ENCODE measurements at regions not wholly inside any gene's neighbourhood (a gene's known extent, or its start where the extent isn't known, plus 50 kb on each side); places are given as distances from the start of the nearest gene placed in this dataset.

DNA sequence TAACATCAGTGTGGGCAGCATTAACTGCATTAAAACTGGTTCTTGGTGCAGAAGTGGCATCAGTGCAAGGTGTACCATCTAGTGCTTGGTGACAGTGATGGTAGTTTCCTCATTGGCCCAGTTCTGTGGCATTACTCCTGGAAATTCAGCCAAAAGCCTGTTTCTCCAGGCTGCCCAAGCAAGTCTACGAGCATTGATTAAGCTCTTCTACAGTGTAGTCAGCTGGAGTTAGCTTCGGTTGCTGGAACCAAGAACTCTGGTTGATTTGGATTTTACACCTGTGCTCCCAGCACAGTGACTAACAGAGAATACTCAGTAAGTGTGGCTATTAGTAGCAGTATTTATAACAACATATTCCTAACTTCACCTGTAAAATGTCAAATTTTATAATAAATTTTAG, 84.9 kb upstream of the ZDHHC17 start:
- no peaks in the 10 kb centered on the region for H4K20me1 ChIP-seq (ENCODE audit: insufficient read depth, low read length)
- no peak overlapping the region for H3K9ac ChIP-seq (ENCODE audit: insufficient read depth, low read length, poor library complexity, severe bottlenecking)
- H3K9me3 ChIP-seq (replicated peaks in 1 of 2; ENCODE audit: control insufficient read depth in 1 of 2, insufficient read depth in 1 of 2, low read length in 2 of 2), result no peaks in the 10 kb centered on the region
- no peaks in the 10 kb centered on the region for H3K36me3 ChIP-seq (replicated peaks in 1 of 2; ENCODE audit: control insufficient read depth in 1 of 2, insufficient read depth in 2 of 2, low read length in 2 of 2)
- H3K4me3 ChIP-seq (replicated peaks in 1 of 3; ENCODE audit: low read depth in 2 of 3, low read length in 3 of 3), result no peak overlapping the region
- Mint-ChIP-seq H3K4me1 (no peaks in the 10 kb centered on the region), H3K9me3 (peaks cover 0 to 4% (median 0%) of the 10 kb centered on the region in 7 donors), H3K4me3 (no peak overlapping the region), H3K27me3 (ENCODE audit: low read depth in 3 of 3) (peaks cover 0 to 2% (median 0%) of the 10 kb centered on the region in 3 donors), H3K27ac (no peak overlapping the region), H3K36me3 (no peaks in the 10 kb centered on the region)
- H3K4me2 ChIP-seq (replicated peaks; ENCODE audit: extremely low read depth, low read length, poor library complexity, severe bottlenecking), result no peak overlapping the region
- DNase-seq, result no peak
- no peak overlapping the region for H2AFZ ChIP-seq (ENCODE audit: insufficient read depth, low read depth, low read length, poor library complexity, severe bottlenecking)
- H3K4me1 ChIP-seq (ENCODE audit: control insufficient read depth in 1 of 2, insufficient read depth in 2 of 2, low read length in 2 of 2), result no peaks in the 10 kb centered on the region
- intact Hi-C loops (cut with micrococcal nuclease), result no loop called here
- H3K27ac ChIP-seq (ENCODE audit: low read depth in 1 of 2, low read length in 2 of 2), result no peak overlapping the region
- TF ChIP-seq, protein P1, sequence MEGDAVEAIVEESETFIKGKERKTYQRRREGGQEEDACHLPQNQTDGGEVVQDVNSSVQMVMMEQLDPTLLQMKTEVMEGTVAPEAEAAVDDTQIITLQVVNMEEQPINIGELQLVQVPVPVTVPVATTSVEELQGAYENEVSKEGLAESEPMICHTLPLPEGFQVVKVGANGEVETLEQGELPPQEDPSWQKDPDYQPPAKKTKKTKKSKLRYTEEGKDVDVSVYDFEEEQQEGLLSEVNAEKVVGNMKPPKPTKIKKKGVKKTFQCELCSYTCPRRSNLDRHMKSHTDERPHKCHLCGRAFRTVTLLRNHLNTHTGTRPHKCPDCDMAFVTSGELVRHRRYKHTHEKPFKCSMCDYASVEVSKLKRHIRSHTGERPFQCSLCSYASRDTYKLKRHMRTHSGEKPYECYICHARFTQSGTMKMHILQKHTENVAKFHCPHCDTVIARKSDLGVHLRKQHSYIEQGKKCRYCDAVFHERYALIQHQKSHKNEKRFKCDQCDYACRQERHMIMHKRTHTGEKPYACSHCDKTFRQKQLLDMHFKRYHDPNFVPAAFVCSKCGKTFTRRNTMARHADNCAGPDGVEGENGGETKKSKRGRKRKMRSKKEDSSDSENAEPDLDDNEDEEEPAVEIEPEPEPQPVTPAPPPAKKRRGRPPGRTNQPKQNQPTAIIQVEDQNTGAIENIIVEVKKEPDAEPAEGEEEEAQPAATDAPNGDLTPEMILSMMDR (IDR thresholded peaks at IDR 0.05), result no peak
- no peaks in the 10 kb centered on the region for H3K79me2 ChIP-seq (ENCODE audit: insufficient read depth, low read length)
- H3K27me3 ChIP-seq (ENCODE audit: control insufficient read depth in 2 of 2, insufficient read depth in 2 of 2, low read length in 2 of 2), result no peaks in the 10 kb centered on the region
- 100% methylated on average over 1 of the region's 2 CpGs for WGBS (ENCODE audit: insufficient coverage)

DNA sequence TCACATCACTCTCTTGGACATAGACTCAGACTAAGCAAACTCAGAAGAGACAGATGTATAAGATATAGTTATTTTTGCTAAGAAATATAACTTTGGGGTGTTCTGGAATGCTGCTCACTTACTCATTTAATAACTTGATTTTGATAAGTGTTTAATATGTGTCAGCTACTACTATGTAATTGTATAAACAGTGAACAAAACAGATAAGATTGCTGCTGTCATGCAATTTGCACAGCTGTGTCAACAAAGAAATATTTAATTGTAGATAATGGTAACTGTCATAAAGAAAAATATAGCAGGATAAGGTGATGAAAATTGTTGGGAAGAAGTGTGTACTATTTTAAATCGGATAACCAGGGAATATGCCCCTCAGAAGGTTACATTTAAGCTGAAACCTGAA, 84.1 kb upstream of the ZDHHC17 start:
- H3K4me1 ChIP-seq (ENCODE audit: control insufficient read depth in 1 of 2, insufficient read depth in 2 of 2, low read length in 2 of 2), result no peaks in the 10 kb centered on the region
- no peak overlapping the region for H3K4me2 ChIP-seq (replicated peaks; ENCODE audit: extremely low read depth, low read length, poor library complexity, severe bottlenecking)
- DNase-seq, result no peak
- intact Hi-C loops (cut with micrococcal nuclease), result no loop called here
- H3K27me3 ChIP-seq (ENCODE audit: control insufficient read depth in 2 of 2, insufficient read depth in 2 of 2, low read length in 2 of 2), result no peaks in the 10 kb centered on the region
- no peak overlapping the region for H2AFZ ChIP-seq (ENCODE audit: insufficient read depth, low read depth, low read length, poor library complexity, severe bottlenecking)
- peaks cover under 1% of the 10 kb centered on the region for H3K4me1 Mint-ChIP-seq
- H3K9ac ChIP-seq (ENCODE audit: insufficient read depth, low read length, poor library complexity, severe bottlenecking), result no peak overlapping the region
- no peaks in the 10 kb centered on the region for H3K36me3 Mint-ChIP-seq
- no peak overlapping the region for H3K4me3 ChIP-seq (replicated peaks in 1 of 3; ENCODE audit: low read depth in 2 of 3, low read length in 3 of 3)
- 0% methylated on average over 1 of the region's 1 CpG for WGBS (ENCODE audit: insufficient coverage)
- peaks cover 0 to 4% (median 0%) of the 10 kb centered on the region in 7 donors for H3K9me3 Mint-ChIP-seq
- H3K27ac ChIP-seq (ENCODE audit: low read depth in 1 of 2, low read length in 2 of 2), result no peak overlapping the region
- no peaks in the 10 kb centered on the region for H3K79me2 ChIP-seq (ENCODE audit: insufficient read depth, low read length)
- H3K27me3 Mint-ChIP-seq (ENCODE audit: low read depth in 3 of 3), result peaks cover 0 to 2% (median 0%) of the 10 kb centered on the region in 3 donors
- no peaks in the 10 kb centered on the region for H4K20me1 ChIP-seq (ENCODE audit: insufficient read depth, low read length)
- H3K27ac Mint-ChIP-seq, result no peak overlapping the region
- TF ChIP-seq, protein P1 (IDR thresholded peaks at IDR 0.05), result no peak
- no peak overlapping the region for H3K4me3 Mint-ChIP-seq
- no peaks in the 10 kb centered on the region for H3K9me3 ChIP-seq (replicated peaks in 1 of 2; ENCODE audit: control insufficient read depth in 1 of 2, insufficient read depth in 1 of 2, low read length in 2 of 2)
- no peaks in the 10 kb centered on the region for H3K36me3 ChIP-seq (replicated peaks in 1 of 2; ENCODE audit: control insufficient read depth in 1 of 2, insufficient read depth in 2 of 2, low read length in 2 of 2)
